ENCODE measurements at regions not wholly inside any gene's neighbourhood (a gene's known extent, or its start where the extent isn't known, plus 50 kb on each side); places are given as distances from the start of the nearest gene placed in this dataset.

DNA sequence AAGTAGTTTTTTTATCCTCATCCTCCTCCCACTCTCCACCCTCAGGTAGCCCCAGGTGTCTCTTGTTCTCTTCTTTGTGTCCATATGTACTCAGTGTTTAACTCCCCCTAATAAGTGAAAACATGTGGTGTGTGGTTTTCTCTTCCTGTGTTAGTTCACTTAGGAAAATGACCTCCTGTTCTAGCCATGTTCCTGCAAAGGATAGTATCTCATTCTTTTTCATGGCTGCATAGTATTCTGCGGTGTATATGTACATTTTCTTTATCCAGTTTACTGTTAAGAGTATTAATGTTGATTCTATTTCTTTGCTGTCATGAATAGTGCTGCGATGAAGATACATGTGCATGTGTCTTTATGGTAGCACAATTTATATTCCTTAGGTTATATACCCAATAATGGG lies 68.4 kb upstream of the RANBP3L start:
- no peaks in the 10 kb centered on the region for H3K36me3 ChIP-seq (ENCODE audit: control insufficient read depth in 1 of 2, insufficient read depth in 2 of 2, low read length in 2 of 2)
- no peaks in the 10 kb centered on the region for H3K9me3 ChIP-seq (ENCODE audit: control insufficient read depth in 1 of 2, low read length in 2 of 2)
- H3K4me3 ChIP-seq (ENCODE audit: low read depth in 1 of 2, low read length in 2 of 2), result no peak overlapping the region
- no peak overlapping the region for H3K27ac ChIP-seq (ENCODE audit: low read length)
- peaks cover 6 to 24% of the 10 kb centered on the region in 2 donors for H3K4me1 ChIP-seq (ENCODE audit: control insufficient read depth in 1 of 2, insufficient read depth in 2 of 2, low read length in 2 of 2)
- no peaks in the 10 kb centered on the region for H3K27me3 ChIP-seq (ENCODE audit: low read depth, low read length)

- Histone ChIP-seq H3K27ac (ENCODE audit: low read length) (no peak overlapping the region), H3K27me3 (ENCODE audit: low read depth, low read length) (no peaks in the 10 kb centered on the region), H3K9me3 (ENCODE audit: control insufficient read depth in 1 of 2, low read length in 2 of 2) (no peaks in the 10 kb centered on the region), H3K4me3 (ENCODE audit: low read depth in 1 of 2, low read length in 2 of 2) (no peak overlapping the region), H3K36me3 (ENCODE audit: control insufficient read depth in 1 of 2, insufficient read depth in 2 of 2, low read length in 2 of 2) (no peaks in the 10 kb centered on the region), H3K4me1 (ENCODE audit: control insufficient read depth in 1 of 2, insufficient read depth in 2 of 2, low read length in 2 of 2) (peaks cover 6 to 20% of the 10 kb centered on the region in 2 donors)
Measured at GRCh38 chr5:36371366-36371765, 69.7 kb upstream of the RANBP3L start.

- Histone ChIP-seq H3K36me3 (ENCODE audit: control insufficient read depth in 1 of 2, insufficient read depth in 2 of 2, low read length in 2 of 2) (no peaks in the 10 kb centered on the region), H3K4me1 (ENCODE audit: control insufficient read depth in 1 of 2, insufficient read depth in 2 of 2, low read length in 2 of 2) (peaks cover 0 to 6% of the 10 kb centered on the region in 2 donors), H3K9me3 (ENCODE audit: control insufficient read depth in 1 of 2, low read length in 2 of 2) (no peaks in the 10 kb centered on the region), H3K4me3 (ENCODE audit: low read depth in 1 of 2, low read length in 2 of 2) (no peak overlapping the region), H3K27ac (ENCODE audit: low read length) (no peak overlapping the region), H3K27me3 (ENCODE audit: low read depth, low read length) (no peaks in the 10 kb centered on the region)
Measured at GRCh38 chr5:36373527-36374086, 71.9 kb upstream of the RANBP3L start.

DNA sequence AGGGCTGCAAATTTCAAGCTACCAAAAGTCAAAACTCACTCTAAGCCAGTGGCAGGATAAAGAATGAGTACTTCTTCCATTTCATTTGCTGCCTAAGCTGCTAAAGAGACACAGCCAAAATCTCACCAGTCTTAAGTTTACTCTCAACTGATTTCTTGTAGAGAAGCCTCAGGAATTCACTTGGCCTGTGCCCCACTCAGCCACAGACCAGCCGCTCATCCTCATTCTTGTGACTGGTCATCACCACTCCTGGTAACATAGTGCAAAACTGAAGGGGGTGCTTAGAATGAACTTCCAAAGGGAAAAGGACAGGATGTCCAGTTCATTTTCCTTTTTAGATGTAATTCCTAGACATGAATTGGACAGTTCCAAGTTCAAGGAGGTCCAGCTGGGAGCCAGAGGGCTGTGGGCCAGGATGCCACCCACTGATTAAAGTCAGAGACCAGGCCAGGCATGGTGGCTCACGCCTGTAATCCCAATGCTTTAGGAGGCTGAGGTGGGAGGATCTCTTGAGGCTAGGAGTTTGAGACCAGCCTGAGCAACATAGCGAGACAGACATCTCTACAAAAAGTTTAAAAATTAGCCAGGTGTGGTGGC lies 72.7 kb upstream of the RANBP3L start:
- H3K4me3 ChIP-seq (ENCODE audit: low read depth in 1 of 2, low read length in 2 of 2), result no peak overlapping the region
- no peaks in the 10 kb centered on the region for H3K27me3 ChIP-seq (ENCODE audit: low read depth, low read length)
- no peaks in the 10 kb centered on the region for H3K9me3 ChIP-seq (ENCODE audit: control insufficient read depth in 1 of 2, low read length in 2 of 2)
- H3K27ac ChIP-seq (ENCODE audit: low read length), result no peak overlapping the region
- peaks cover 0 to 6% of the 10 kb centered on the region in 2 donors for H3K4me1 ChIP-seq (ENCODE audit: control insufficient read depth in 1 of 2, insufficient read depth in 2 of 2, low read length in 2 of 2)
- no peaks in the 10 kb centered on the region for H3K36me3 ChIP-seq (ENCODE audit: control insufficient read depth in 1 of 2, insufficient read depth in 2 of 2, low read length in 2 of 2)

GRCh38 chr5:36377192-36377591 lies 75.5 kb upstream of the RANBP3L start:
- no peak overlapping the region for H3K27ac ChIP-seq (ENCODE audit: low read length)

GRCh38 chr5:36378551-36378950 lies 76.8 kb upstream of the RANBP3L start:
- no peak overlapping the region for H3K4me3 ChIP-seq (ENCODE audit: low read depth in 1 of 2, low read length in 2 of 2)
- no peaks in the 10 kb centered on the region for H3K9me3 ChIP-seq (ENCODE audit: control insufficient read depth in 1 of 2, low read length in 2 of 2)
- no peaks in the 10 kb centered on the region for H3K27me3 ChIP-seq (ENCODE audit: low read depth, low read length)
- peaks cover 0 to 6% of the 10 kb centered on the region in 2 donors for H3K4me1 ChIP-seq (ENCODE audit: control insufficient read depth in 1 of 2, insufficient read depth in 2 of 2, low read length in 2 of 2)
- no peak overlapping the region for H3K27ac ChIP-seq (ENCODE audit: low read length)
- H3K36me3 ChIP-seq (ENCODE audit: control insufficient read depth in 1 of 2, insufficient read depth in 2 of 2, low read length in 2 of 2), result no peaks in the 10 kb centered on the region

More at GRCh38 chr5:36377192-36377591, 75.5 kb upstream of the RANBP3L start:
- Histone ChIP-seq H3K36me3 (ENCODE audit: control insufficient read depth in 1 of 2, insufficient read depth in 2 of 2, low read length in 2 of 2) (no peaks in the 10 kb centered on the region), H3K9me3 (ENCODE audit: control insufficient read depth in 1 of 2, low read length in 2 of 2) (no peaks in the 10 kb centered on the region), H3K4me1 (ENCODE audit: control insufficient read depth in 1 of 2, insufficient read depth in 2 of 2, low read length in 2 of 2) (peaks cover 0 to 6% of the 10 kb centered on the region in 2 donors), H3K27me3 (ENCODE audit: low read depth, low read length) (no peaks in the 10 kb centered on the region), H3K4me3 (ENCODE audit: low read depth in 1 of 2, low read length in 2 of 2) (no peak overlapping the region)

DNA sequence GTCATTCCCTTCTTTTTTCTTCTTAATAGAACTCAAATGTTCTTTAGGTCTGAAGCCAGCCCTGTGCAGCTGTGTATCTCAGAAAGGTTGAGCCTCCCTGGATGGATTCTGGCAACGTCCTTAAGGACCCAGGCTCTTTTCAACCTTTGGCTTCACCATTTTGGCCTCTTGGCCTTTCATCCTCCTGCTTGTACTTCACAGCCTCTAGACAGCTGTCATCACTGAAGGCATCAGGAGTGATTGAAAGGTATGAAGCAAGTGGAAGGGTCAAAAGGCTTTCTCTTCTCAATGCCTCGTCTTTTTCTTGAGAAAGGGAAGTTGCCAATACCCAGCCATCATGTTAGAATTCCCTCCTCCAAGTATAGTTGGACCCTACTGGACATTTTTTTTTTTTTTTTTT lies 81.2 kb upstream of the RANBP3L start:
- no peaks in the 10 kb centered on the region for H3K36me3 ChIP-seq (ENCODE audit: control insufficient read depth in 1 of 2, insufficient read depth in 2 of 2, low read length in 2 of 2)
- no peaks in the 10 kb centered on the region for H3K4me1 ChIP-seq (ENCODE audit: control insufficient read depth in 1 of 2, insufficient read depth in 2 of 2, low read length in 2 of 2)
- H3K27ac ChIP-seq (ENCODE audit: low read length), result no peak overlapping the region
- no peaks in the 10 kb centered on the region for H3K27me3 ChIP-seq (ENCODE audit: low read depth, low read length)
- no peaks in the 10 kb centered on the region for H3K9me3 ChIP-seq (ENCODE audit: control insufficient read depth in 1 of 2, low read length in 2 of 2)
- no peak overlapping the region for H3K4me3 ChIP-seq (ENCODE audit: low read depth in 1 of 2, low read length in 2 of 2)

- Histone ChIP-seq H3K9me3 (ENCODE audit: control insufficient read depth in 1 of 2, low read length in 2 of 2) (no peaks in the 10 kb centered on the region), H3K4me3 (ENCODE audit: low read depth in 1 of 2, low read length in 2 of 2) (no peak overlapping the region), H3K27me3 (ENCODE audit: low read depth, low read length) (no peaks in the 10 kb centered on the region), H3K36me3 (ENCODE audit: control insufficient read depth in 1 of 2, insufficient read depth in 2 of 2, low read length in 2 of 2) (no peaks in the 10 kb centered on the region), H3K4me1 (ENCODE audit: control insufficient read depth in 1 of 2, insufficient read depth in 2 of 2, low read length in 2 of 2) (no peaks in the 10 kb centered on the region), H3K27ac (ENCODE audit: low read length) (no peak overlapping the region)
Measured at GRCh38 chr5:36383942-36384341, 82.2 kb upstream of the RANBP3L start.

GRCh38 chr5:36384845-36385244 lies 83.1 kb upstream of the RANBP3L start:
- H3K27ac ChIP-seq (ENCODE audit: low read length), result no peak overlapping the region
- H3K4me1 ChIP-seq (ENCODE audit: control insufficient read depth in 1 of 2, insufficient read depth in 2 of 2, low read length in 2 of 2), result no peaks in the 10 kb centered on the region

GRCh38 chr5:36385495-36385894 lies 83.8 kb upstream of the RANBP3L start:
- no peaks in the 10 kb centered on the region for H3K4me1 ChIP-seq (ENCODE audit: control insufficient read depth in 1 of 2, insufficient read depth in 2 of 2, low read length in 2 of 2)
- H3K27ac ChIP-seq (ENCODE audit: low read length), result no peak overlapping the region
- H3K27me3 ChIP-seq (ENCODE audit: low read depth, low read length), result no peaks in the 10 kb centered on the region
- no peaks in the 10 kb centered on the region for H3K36me3 ChIP-seq (ENCODE audit: control insufficient read depth in 1 of 2, insufficient read depth in 2 of 2, low read length in 2 of 2)
- no peak overlapping the region for H3K4me3 ChIP-seq (ENCODE audit: low read depth in 1 of 2, low read length in 2 of 2)
- H3K9me3 ChIP-seq (ENCODE audit: control insufficient read depth in 1 of 2, low read length in 2 of 2), result no peaks in the 10 kb centered on the region

More at GRCh38 chr5:36384845-36385244, 83.1 kb upstream of the RANBP3L start:
- no peak overlapping the region for H3K4me3 ChIP-seq (ENCODE audit: low read depth in 1 of 2, low read length in 2 of 2)
- no peaks in the 10 kb centered on the region for H3K27me3 ChIP-seq (ENCODE audit: low read depth, low read length)
- no peaks in the 10 kb centered on the region for H3K9me3 ChIP-seq (ENCODE audit: control insufficient read depth in 1 of 2, low read length in 2 of 2)
- no peaks in the 10 kb centered on the region for H3K36me3 ChIP-seq (ENCODE audit: control insufficient read depth in 1 of 2, insufficient read depth in 2 of 2, low read length in 2 of 2)

- no peaks in the 10 kb centered on the region for H3K9me3 ChIP-seq (ENCODE audit: control insufficient read depth in 1 of 2, low read length in 2 of 2)
Measured at GRCh38 chr5:36388288-36388687, 86.6 kb upstream of the RANBP3L start.

DNA sequence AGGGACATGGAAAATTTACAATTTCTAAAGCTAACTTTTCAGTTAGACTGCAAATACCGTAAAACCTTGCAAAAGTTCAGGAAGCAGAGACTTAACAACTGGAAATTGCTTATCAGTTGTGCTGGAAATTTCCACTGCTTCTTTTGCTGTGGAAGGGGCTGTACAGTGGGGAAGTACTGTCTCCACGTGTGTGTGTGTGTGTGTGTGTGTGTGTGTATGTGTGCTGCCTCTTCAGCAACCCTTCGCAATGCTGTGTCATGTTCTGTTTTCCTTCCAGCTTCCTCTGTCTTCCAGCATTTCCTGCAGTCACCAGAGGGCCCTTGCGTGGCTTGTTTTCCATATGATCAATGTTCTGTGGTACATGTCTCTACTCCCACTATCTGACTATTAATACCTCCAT lies 87.5 kb upstream of the RANBP3L start:
- H3K4me1 ChIP-seq (ENCODE audit: control insufficient read depth in 1 of 2, insufficient read depth in 2 of 2, low read length in 2 of 2), result peaks cover 0 to 7% of the 10 kb centered on the region in 2 donors
- no peaks in the 10 kb centered on the region for H3K27me3 ChIP-seq (ENCODE audit: low read depth, low read length)
- no peaks in the 10 kb centered on the region for H3K36me3 ChIP-seq (ENCODE audit: control insufficient read depth in 1 of 2, insufficient read depth in 2 of 2, low read length in 2 of 2)
- H3K27ac ChIP-seq (ENCODE audit: low read length), result no peak overlapping the region
- H3K4me3 ChIP-seq (ENCODE audit: low read depth in 1 of 2, low read length in 2 of 2), result no peak overlapping the region
- H3K9me3 ChIP-seq (ENCODE audit: control insufficient read depth in 1 of 2, low read length in 2 of 2), result no peaks in the 10 kb centered on the region

More at GRCh38 chr5:36388288-36388687, 86.6 kb upstream of the RANBP3L start:
- Histone ChIP-seq H3K27me3 (ENCODE audit: low read depth, low read length) (no peaks in the 10 kb centered on the region), H3K36me3 (ENCODE audit: control insufficient read depth in 1 of 2, insufficient read depth in 2 of 2, low read length in 2 of 2) (no peaks in the 10 kb centered on the region), H3K27ac (ENCODE audit: low read length) (no peak overlapping the region), H3K4me3 (ENCODE audit: low read depth in 1 of 2, low read length in 2 of 2) (no peak overlapping the region), H3K4me1 (ENCODE audit: control insufficient read depth in 1 of 2, insufficient read depth in 2 of 2, low read length in 2 of 2) (peaks cover 0 to 7% of the 10 kb centered on the region in 2 donors)

All from muscle layer of duodenum (tissue), 2 donors.